Testis (tissue), 2 donors: ENCODE measurements at regions not wholly inside any gene's neighbourhood (a gene's known extent, or its start where the extent isn't known, plus 50 kb on each side); places are given as distances from the start of the nearest gene placed in this dataset.

ENCODE experiments used
- DNase-seq: peaks from one replicate; pipeline ENCODE4 v3.0.0-alpha.2; 2019
- H3K27ac ChIP-seq, 2 donors: fragments of 200-600 bp; sonication (generic); one replicate each; pipeline ENCODE4 v1.5.1; 2019
- H3K27me3 ChIP-seq: fragments of 200-600 bp; sonication (generic); one replicate; pipeline ENCODE4 v1.5.1; 2019
- H3K36me3 ChIP-seq: fragments of 200-600 bp; sonication (generic); one replicate; pipeline ENCODE4 v1.5.1; 2017; ENCODE audit warnings: low read depth; ENCODE audit errors: missing control alignments
- H3K4me1 ChIP-seq: fragments of 200-600 bp; sonication (generic); one replicate; pipeline ENCODE4 v1.5.1; 2019
- H3K4me3 ChIP-seq, 2 donors: fragments of 200-600 bp; sonication (generic); one replicate each; pipeline ENCODE4 v1.5.1; 2017 to 2019
- H3K9me3 ChIP-seq: fragments of 200-600 bp; sonication (generic); one replicate; pipeline ENCODE4 v1.5.1; 2017
- CTCF ChIP-seq, 3 experiments: fragments of 450-650 bp in 2 of 3; fragments of 200-600 bp in 1 of 3; sonication (generic) in 1 of 3; IDR thresholded peaks; one replicate each; pipeline ENCODE4 v1.5.1; 2016 to 2019; ENCODE audit warnings: antibody characterized with exemption in 3 of 3, mild to moderate bottlenecking in 2 of 3, moderate library complexity in 1 of 3
- POLR2A ChIP-seq: fragments of 450-650 bp; IDR thresholded peaks from one replicate; pipeline ENCODE4 v1.6.1; 2017; ENCODE audit warnings: antibody characterized with exemption, mild to moderate bottlenecking, moderate library complexity
- WGBS, 2 donors: methylation state at CpG; one replicate each; pipeline ENCODE4 v1.1.5; 2018; 5-methylcytosine and 5-hydroxymethylcytosine counted together
- intact Hi-C: fragments of 100-400 bp; cut with DNase I; formaldehyde crosslinking; loops from one replicate; pipeline ENCODE4 v1.15.1; 2023; ENCODE audit warnings: low total_unique reads

GRCh38 chr13:18998389-18998788, 183.2 kb downstream of the TUBA3C start:
- 72 to 79% methylated on average over 6 of the region's 6 CpGs for WGBS, 2 donors
- no peak for DNase-seq
- TF ChIP-seq POLR2A (no peak), CTCF (IDR thresholded peaks at IDR 0.05) (no peak)

DNA sequence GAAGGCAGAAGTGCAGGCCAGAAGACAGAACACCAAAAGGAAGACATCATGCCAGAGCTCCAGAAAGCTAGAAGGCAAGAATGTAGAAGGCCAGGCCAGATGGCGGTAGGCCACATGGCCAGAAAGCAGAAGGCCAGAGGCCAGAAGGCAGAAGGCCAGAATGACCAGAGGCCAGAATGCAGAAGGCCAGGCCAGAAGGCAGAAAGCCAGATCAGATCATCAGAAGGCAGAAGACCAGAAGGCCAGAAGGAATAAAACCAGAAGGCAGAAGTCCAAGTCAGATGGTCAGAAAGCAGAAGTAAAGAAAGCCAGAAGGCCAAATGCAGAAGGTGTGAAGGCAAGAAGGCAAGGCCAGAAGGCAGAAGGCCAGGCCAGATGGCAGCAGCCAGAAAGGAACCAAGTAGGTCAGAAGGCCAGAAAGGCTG, 185.0 kb downstream of the TUBA3C start:
- Histone ChIP-seq H3K4me3 (no peak overlapping the region), H3K4me1 (no peaks in the 10 kb centered on the region), H3K36me3 (no peaks in the 10 kb centered on the region), H3K27ac (no peak overlapping the region), H3K9me3 (no peaks in the 10 kb centered on the region), H3K27me3 (no peaks in the 10 kb centered on the region)
- WGBS, 2 donors: 73 to 85% methylated on average over 1 of the region's 1 CpG
- no peak for DNase-seq
- intact Hi-C loops: no loop called here
- TF ChIP-seq CTCF (IDR thresholded peaks at IDR 0.05) (no peak), POLR2A (no peak)

More at GRCh38 chr13:18998389-18998788, 183.2 kb downstream of the TUBA3C start:
- H3K4me1 ChIP-seq: no peaks in the 10 kb centered on the region
- intact Hi-C loops: no loop called here
- no peak overlapping the region for H3K27ac ChIP-seq
- no peak overlapping the region for H3K4me3 ChIP-seq
- no peaks in the 10 kb centered on the region for H3K36me3 ChIP-seq
- no peaks in the 10 kb centered on the region for H3K27me3 ChIP-seq
- no peaks in the 10 kb centered on the region for H3K9me3 ChIP-seq

GRCh38 chr13:18996221-18996620, 185.4 kb downstream of the TUBA3C start:
- Histone ChIP-seq H3K4me1 (no peaks in the 10 kb centered on the region), H3K36me3 (no peaks in the 10 kb centered on the region), H3K9me3 (no peaks in the 10 kb centered on the region), H3K27me3 (no peaks in the 10 kb centered on the region), H3K4me3 (no peak overlapping the region), H3K27ac (no peak overlapping the region)
- WGBS, 2 donors: 43 to 53% methylated on average over 2 of the region's 2 CpGs
- intact Hi-C loops: no loop called here
- DNase-seq: no peak
- no peak for TF ChIP-seq CTCF (IDR thresholded peaks at IDR 0.05)
- no peak for TF ChIP-seq POLR2A

DNA sequence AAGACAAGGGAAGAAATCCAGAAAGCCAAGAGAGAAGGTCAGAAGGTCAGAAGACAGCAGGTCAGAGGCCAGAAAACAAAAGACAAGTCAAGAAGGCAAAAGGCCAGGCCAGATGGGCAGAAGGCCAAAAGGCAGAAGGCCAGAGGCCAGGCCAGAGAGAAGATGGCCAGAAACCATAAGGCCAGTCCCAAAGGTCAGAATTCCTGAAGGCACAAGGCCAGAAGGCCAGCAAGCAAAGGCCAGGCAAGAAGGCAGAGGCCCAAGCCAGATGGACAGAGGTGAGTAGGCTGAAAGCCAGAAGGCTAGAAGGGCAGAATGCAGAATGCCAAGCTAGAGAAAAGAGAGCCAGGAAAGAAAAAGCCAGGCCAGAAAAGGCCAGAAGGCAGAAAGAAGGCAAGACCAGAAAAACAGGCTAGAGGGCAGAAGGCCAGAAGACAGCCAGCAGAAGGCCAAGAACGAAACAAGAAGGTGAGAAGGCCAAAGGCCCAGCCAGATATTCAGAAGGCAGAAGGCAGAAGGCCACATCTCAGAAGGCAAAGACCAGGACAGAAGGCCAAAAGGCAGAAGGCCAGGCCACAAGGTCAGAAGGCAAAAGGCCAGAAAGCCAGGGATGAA, 186.3 kb downstream of the TUBA3C start:
- no peaks in the 10 kb centered on the region for H3K4me1 ChIP-seq
- 73 to 79% methylated on average over 1 of the region's 1 CpG for WGBS, 2 donors
- intact Hi-C loops: no loop called here
- TF ChIP-seq POLR2A (no peak), CTCF (IDR thresholded peaks at IDR 0.05) (no peak)
- no peak overlapping the region for H3K4me3 ChIP-seq
- H3K9me3 ChIP-seq: no peaks in the 10 kb centered on the region
- H3K27ac ChIP-seq: no peak overlapping the region
- DNase-seq: no peak
- no peaks in the 10 kb centered on the region for H3K36me3 ChIP-seq
- no peaks in the 10 kb centered on the region for H3K27me3 ChIP-seq
